A673 (cell line): ENCODE measurements at regions not wholly inside any gene's neighbourhood (a gene's known extent, or its start where the extent isn't known, plus 50 kb on each side); places are given as distances from the start of the nearest gene placed in this dataset.

Source experiments
- BruUV-seq: library from RNA; stranded (reverse); fragments of 400-500 nt; replicated peaks from 2 replicates; lab custom pipeline; 2021; lab: Mats Ljungman, UMichigan
- CTCF ChIA-PET: fragments of 300-600 bp; sonication (Branson Sonifier 250); formaldehyde crosslinking; loops from one replicate; lab custom pipeline; 2022; ENCODE audit warnings: antibody characterized with exemption; lab: Charles Lee
- POLR2A ChIA-PET: fragments of 300-600 bp; sonication (Branson Sonifier 250); formaldehyde crosslinking; loops from one replicate; lab custom pipeline; 2022; ENCODE audit warnings: antibody characterized with exemption; ENCODE audit not compliant: low non-redundant PET; lab: Charles Lee
- DNase-seq: peaks from one replicate; pipeline ENCODE4 v3.0.0-alpha.2; 2015; ENCODE audit warnings: low spot score
- H3K27ac ChIP-seq: fragments of 200-600 bp; sonication (generic); 2 replicates; pipeline ENCODE4 v1.5.1; 2016; ENCODE audit warnings: mixed run types, low read depth, mild to moderate bottlenecking, mixed read lengths, antibody characterized with exemption, low read length; ENCODE audit not compliant: poor library complexity, severe bottlenecking
- H3K27me3 ChIP-seq: fragments of 200-600 bp; sonication (generic); replicated peaks from 2 replicates; pipeline ENCODE4 v1.6.1; 2017; ENCODE audit warnings: mixed run types, low read depth, mild to moderate bottlenecking, mixed read lengths, antibody characterized with exemption, low read length; ENCODE audit not compliant: insufficient read depth, poor library complexity
- H3K36me3 ChIP-seq: fragments of 200-600 bp; sonication (generic); 2 replicates; pipeline ENCODE4 v1.6.1; 2016; ENCODE audit warnings: mixed run types, mild to moderate bottlenecking, mixed read lengths, antibody characterized with exemption, low read length; ENCODE audit not compliant: insufficient read depth, poor library complexity, severe bottlenecking
- H3K4me1 ChIP-seq: fragments of 200-600 bp; sonication (generic); 2 replicates; pipeline ENCODE4 v1.6.1; 2017; ENCODE audit warnings: mixed run types, mild to moderate bottlenecking, mixed read lengths, antibody characterized with exemption, low read length; ENCODE audit not compliant: insufficient read depth, poor library complexity, severe bottlenecking
- H3K4me3 ChIP-seq: fragments of 200-600 bp; sonication (generic); 2 replicates; pipeline ENCODE4 v1.5.1; 2016; ENCODE audit warnings: low read depth, mixed run types, mild to moderate bottlenecking, mixed read lengths, low read length; ENCODE audit not compliant: poor library complexity, severe bottlenecking
- H3K9me3 ChIP-seq: fragments of 200-600 bp; sonication (generic); 2 replicates; pipeline ENCODE4 v1.6.1; 2016; ENCODE audit warnings: mixed run types, low read depth, mild to moderate bottlenecking, mixed read lengths, antibody characterized with exemption, low read length; ENCODE audit not compliant: poor library complexity, severe bottlenecking
- CTCF ChIP-seq: fragments of 300-800, 200-600 bp; sonication (generic); conservative IDR thresholded peaks from 2 replicates; pipeline ENCODE4 v1.5.1; 2017; ENCODE audit warnings: low read depth, mild to moderate bottlenecking, antibody characterized with exemption, low read length, moderate library complexity, mixed read lengths
- EZH2 ChIP-seq: fragments of 200-600 bp; sonication (generic); IDR thresholded peaks from 2 replicates; pipeline ENCODE4 v1.6.1; 2017; ENCODE audit warnings: borderline replicate concordance, low read depth, mild to moderate bottlenecking, mixed read lengths, antibody characterized with exemption, low read length; ENCODE audit not compliant: poor library complexity, severe bottlenecking
- intact Hi-C: fragments of 100-400 bp; cut with micrococcal nuclease; formaldehyde crosslinking; loops from one replicate; pipeline ENCODE4 v1.10.0; 2022; ENCODE audit not compliant: unreplicated experiment

GRCh38 chr11:134686460-134687061 is 274.5 kb upstream of the B3GAT1 start:
- no peak for DNase-seq
- H3K4me3 ChIP-seq, result no peak overlapping the region
- H3K27ac ChIP-seq, result no peak overlapping the region
- H3K4me1 ChIP-seq, result no peaks in the 10 kb centered on the region
- no TSS peak for BruUV-seq
- H3K9me3 ChIP-seq, result no peaks in the 10 kb centered on the region
- H3K36me3 ChIP-seq, result no peaks in the 10 kb centered on the region
- intact Hi-C loops, result no loop called here
- H3K27me3 ChIP-seq, result no peaks in the 10 kb centered on the region
- ChIA-PET CTCF (no interaction called here), POLR2A (no interaction called here)
- TF ChIP-seq EZH2 (no peak), CTCF (no peak)

GRCh38 chr11:134685793-134686380 is 273.8 kb upstream of the B3GAT1 start:
- DNase-seq, result no peak
- no peak for TF ChIP-seq CTCF
- no peak for TF ChIP-seq EZH2
- CTCF ChIA-PET, result no interaction called here
- no peak overlapping the region for H3K4me3 ChIP-seq
- no peaks in the 10 kb centered on the region for H3K27me3 ChIP-seq
- POLR2A ChIA-PET, result no interaction called here
- H3K9me3 ChIP-seq, result no peaks in the 10 kb centered on the region
- no peaks in the 10 kb centered on the region for H3K4me1 ChIP-seq
- no TSS peak for BruUV-seq
- H3K27ac ChIP-seq, result no peak overlapping the region
- intact Hi-C loops, result no loop called here
- H3K36me3 ChIP-seq, result no peaks in the 10 kb centered on the region

DNA sequence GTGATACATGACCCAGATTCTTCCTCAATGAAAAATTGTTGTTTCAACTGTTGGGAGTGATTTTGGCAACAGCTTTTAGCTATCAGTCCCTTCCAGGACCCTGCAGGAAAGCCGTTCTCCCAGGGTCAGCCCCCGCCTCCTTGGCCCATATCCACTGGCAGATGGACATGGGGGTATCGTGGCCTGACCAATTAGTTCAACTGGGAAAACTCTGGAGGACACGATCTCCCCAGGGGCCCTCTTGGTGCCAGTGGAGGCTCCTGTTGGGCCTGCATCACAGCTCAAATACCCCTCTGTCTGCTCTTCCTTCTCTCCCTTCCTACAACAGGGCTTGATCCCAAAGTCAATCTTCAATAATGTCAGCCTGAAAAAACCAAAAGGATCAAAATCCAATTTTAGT is 272.5 kb upstream of the B3GAT1 start:
- Histone ChIP-seq H3K27ac (no peak overlapping the region), H3K4me1 (no peaks in the 10 kb centered on the region), H3K4me3 (no peak overlapping the region), H3K9me3 (no peaks in the 10 kb centered on the region), H3K36me3 (no peaks in the 10 kb centered on the region), H3K27me3 (no peaks in the 10 kb centered on the region)
- POLR2A ChIA-PET, result no interaction called here
- TF ChIP-seq CTCF, result no peak
- no peak for TF ChIP-seq EZH2
- BruUV-seq, result no TSS peak
- DNase-seq, result no peak
- CTCF ChIA-PET, result no interaction called here
- intact Hi-C loops, result no loop called here
